KMS-11 (cell line): ENCODE measurements at regions not wholly inside any gene's neighbourhood (a gene's known extent, or its start where the extent isn't known, plus 50 kb on each side); places are given as distances from the start of the nearest gene placed in this dataset.
"Not testable (repeated sequence)": the region's sequence is repeated elsewhere in the genome, so short reads cannot be mapped to it uniquely, and the experiment has no call there.

Source experiments
- H2AFZ ChIP-seq: fragments of 200-600 bp; sonication (generic); 2 replicates; pipeline ENCODE4 v1.6.1; 2016; ENCODE audit warnings: antibody characterized with exemption, mixed run types, low read depth
- H3K27ac ChIP-seq: fragments of 200-600 bp; sonication (generic); 2 replicates; pipeline ENCODE4 v1.6.1; 2016; ENCODE audit warnings: mild to moderate bottlenecking, mixed run types
- H3K27me3 ChIP-seq: fragments of 200-600 bp; sonication (generic); 2 replicates; pipeline ENCODE4 v1.6.1; 2017; ENCODE audit warnings: mild to moderate bottlenecking, low read depth, mixed run types, moderate library complexity; ENCODE audit not compliant: insufficient read depth
- H3K36me3 ChIP-seq: fragments of 200-600 bp; sonication (generic); 2 replicates; pipeline ENCODE4 v1.6.1; 2017; ENCODE audit warnings: mild to moderate bottlenecking, mixed run types; ENCODE audit not compliant: insufficient read depth
- H3K4me1 ChIP-seq: fragments of 200-600 bp; sonication (generic); 2 replicates; pipeline ENCODE4 v1.6.1; 2016; ENCODE audit warnings: mild to moderate bottlenecking, low read depth, mixed run types; ENCODE audit not compliant: poor library complexity, severe bottlenecking
- H3K4me2 ChIP-seq: fragments of 200-600 bp; sonication (generic); 2 replicates; pipeline ENCODE4 v1.7.0; 2016; ENCODE audit warnings: mild to moderate bottlenecking, mixed run types
- H3K4me3 ChIP-seq: fragments of 200-600 bp; sonication (generic); IDR thresholded peaks from 2 replicates; pipeline ENCODE4 v1.6.1; 2017; ENCODE audit warnings: low read depth, low read length, mixed read lengths; ENCODE audit not compliant: insufficient read depth
- H3K79me2 ChIP-seq: fragments of 200-600 bp; sonication (generic); 2 replicates; pipeline ENCODE4 v1.6.1; 2016; ENCODE audit warnings: low read depth, mixed run types; ENCODE audit not compliant: insufficient read depth
- H3K9ac ChIP-seq: fragments of 200-600 bp; sonication (generic); 2 replicates; pipeline ENCODE4 v1.6.1; 2016; ENCODE audit warnings: mild to moderate bottlenecking, mixed run types
- H4K20me1 ChIP-seq: fragments of 200-600 bp; sonication (generic); 2 replicates; pipeline ENCODE4 v1.6.1; 2016; ENCODE audit warnings: mild to moderate bottlenecking, mixed run types; ENCODE audit not compliant: insufficient read depth
- TF ChIP-seq, protein P1 (sequence below): fragments of 200-600 bp; sonication (generic); conservative IDR thresholded peaks from 2 replicates; pipeline ENCODE4 v1.6.1; 2017; ENCODE audit warnings: low read depth, mild to moderate bottlenecking, antibody characterized with exemption, low read length, moderate library complexity, mixed read lengths

DNA sequence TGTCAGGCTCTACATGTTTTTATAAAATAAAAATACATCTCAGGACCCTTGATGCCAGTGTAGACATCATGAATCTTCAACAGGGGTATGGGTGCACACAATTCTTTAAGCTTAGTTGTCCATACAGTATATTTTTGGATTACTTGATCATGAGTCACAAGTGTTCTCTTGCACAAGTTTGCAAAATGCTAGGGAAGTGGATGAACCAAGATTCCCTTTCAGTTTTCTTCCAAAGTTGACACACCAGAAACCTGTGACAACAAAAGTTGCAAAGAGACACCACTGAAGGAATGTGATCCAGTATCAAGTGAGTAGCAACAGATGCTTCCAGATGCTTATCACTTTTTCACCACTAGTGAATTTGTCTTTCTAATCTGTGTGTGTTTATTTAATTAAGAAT lies 1021.2 kb downstream of the PCDH7 start:
- Histone ChIP-seq H3K4me2 (no peak overlapping the region), H3K27ac (no peak overlapping the region), H3K36me3 (no peaks in the 10 kb centered on the region), H4K20me1 (no peaks in the 10 kb centered on the region), H3K79me2 (no peaks in the 10 kb centered on the region), H2AFZ (no peak overlapping the region), H3K4me3 (no peak overlapping the region), H3K27me3 (no peaks in the 10 kb centered on the region), H3K4me1 (no peaks in the 10 kb centered on the region), H3K9ac (no peak overlapping the region)
- TF ChIP-seq, protein P1, sequence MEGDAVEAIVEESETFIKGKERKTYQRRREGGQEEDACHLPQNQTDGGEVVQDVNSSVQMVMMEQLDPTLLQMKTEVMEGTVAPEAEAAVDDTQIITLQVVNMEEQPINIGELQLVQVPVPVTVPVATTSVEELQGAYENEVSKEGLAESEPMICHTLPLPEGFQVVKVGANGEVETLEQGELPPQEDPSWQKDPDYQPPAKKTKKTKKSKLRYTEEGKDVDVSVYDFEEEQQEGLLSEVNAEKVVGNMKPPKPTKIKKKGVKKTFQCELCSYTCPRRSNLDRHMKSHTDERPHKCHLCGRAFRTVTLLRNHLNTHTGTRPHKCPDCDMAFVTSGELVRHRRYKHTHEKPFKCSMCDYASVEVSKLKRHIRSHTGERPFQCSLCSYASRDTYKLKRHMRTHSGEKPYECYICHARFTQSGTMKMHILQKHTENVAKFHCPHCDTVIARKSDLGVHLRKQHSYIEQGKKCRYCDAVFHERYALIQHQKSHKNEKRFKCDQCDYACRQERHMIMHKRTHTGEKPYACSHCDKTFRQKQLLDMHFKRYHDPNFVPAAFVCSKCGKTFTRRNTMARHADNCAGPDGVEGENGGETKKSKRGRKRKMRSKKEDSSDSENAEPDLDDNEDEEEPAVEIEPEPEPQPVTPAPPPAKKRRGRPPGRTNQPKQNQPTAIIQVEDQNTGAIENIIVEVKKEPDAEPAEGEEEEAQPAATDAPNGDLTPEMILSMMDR: no peak

DNA sequence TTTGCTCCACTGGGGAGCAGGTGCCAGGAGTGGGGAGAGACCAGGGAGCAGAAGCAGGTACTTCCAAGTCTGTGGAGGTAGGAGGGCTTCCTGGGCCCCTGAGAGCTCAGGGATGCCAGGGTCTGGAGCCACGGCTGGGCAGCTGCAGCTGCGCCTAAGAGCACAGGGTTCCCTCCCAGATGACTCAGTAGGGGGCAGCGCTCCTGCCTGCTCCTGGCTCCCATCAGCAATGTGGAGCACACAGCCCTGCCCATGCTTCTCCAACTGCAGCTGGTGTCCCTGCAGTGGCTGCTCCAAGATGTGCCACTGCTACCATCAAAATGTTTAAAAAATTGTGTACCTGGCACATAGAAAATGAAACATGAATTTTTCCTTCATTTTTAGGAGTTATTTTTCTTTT lies 1028.2 kb downstream of the PCDH7 start:
- TF ChIP-seq, protein P1: no peak
- Histone ChIP-seq H3K4me1 (no peaks in the 10 kb centered on the region), H3K36me3 (no peaks in the 10 kb centered on the region), H3K79me2 (no peaks in the 10 kb centered on the region), H2AFZ (no peak overlapping the region), H4K20me1 (no peaks in the 10 kb centered on the region), H3K27ac (no peak overlapping the region), H3K4me2 (no peak overlapping the region), H3K4me3 (no peak overlapping the region), H3K9ac (no peak overlapping the region), H3K27me3 (no peaks in the 10 kb centered on the region)

DNA sequence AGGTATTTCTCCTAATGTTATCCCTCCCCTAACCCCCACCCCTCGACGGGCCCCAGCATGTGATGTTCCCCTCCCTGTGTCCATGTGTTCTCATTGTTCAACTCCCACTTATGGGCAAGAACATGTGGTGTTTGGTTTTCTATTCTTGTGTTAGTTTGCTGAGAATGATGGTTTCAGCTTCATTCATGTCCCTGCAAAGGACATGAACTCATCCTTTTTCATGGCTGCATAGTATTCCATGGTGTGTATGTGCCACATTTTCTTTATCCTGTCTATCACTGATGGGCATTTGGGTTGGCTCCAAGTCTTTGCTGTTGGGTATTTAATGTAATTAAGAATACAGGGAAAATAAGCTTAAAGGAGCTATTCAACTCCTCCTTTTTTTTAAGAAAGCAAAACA lies 1030.4 kb downstream of the PCDH7 start:
- H3K79me2 ChIP-seq, H4K20me1 ChIP-seq: not testable (repeated sequence)

DNA sequence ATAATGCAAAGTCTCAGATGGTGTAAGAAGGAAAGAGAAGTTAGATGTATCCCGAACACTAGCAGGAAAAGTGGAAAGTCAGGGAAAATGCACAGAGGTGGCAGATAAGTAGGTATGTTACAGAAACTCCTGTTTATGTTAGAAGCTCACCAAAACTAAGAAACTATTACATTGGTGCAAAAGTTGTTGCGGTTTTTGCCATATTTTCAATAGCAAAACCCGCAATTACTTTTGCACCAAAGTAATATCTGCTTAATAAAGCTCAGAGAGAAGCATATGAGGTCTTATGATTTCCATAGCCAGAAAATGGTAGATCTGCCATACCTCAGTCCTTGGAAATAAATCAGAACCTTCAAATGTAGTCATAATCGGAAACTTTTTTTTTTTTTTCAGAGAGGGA lies 1035.6 kb downstream of the PCDH7 start:
- H3K4me3 ChIP-seq: no peak overlapping the region
- H3K36me3 ChIP-seq: no peaks in the 10 kb centered on the region
- no peak overlapping the region for H3K9ac ChIP-seq
- H3K79me2 ChIP-seq: no peaks in the 10 kb centered on the region
- no peak overlapping the region for H2AFZ ChIP-seq
- H3K4me2 ChIP-seq: no peak overlapping the region
- no peaks in the 10 kb centered on the region for H3K27me3 ChIP-seq
- H3K4me1 ChIP-seq: no peaks in the 10 kb centered on the region
- H4K20me1 ChIP-seq: no peaks in the 10 kb centered on the region
- TF ChIP-seq, protein P1: no peak
- no peak overlapping the region for H3K27ac ChIP-seq

More for the DNA sequence above, 1030.4 kb downstream of the PCDH7 start:
- not testable (repeated sequence) for H3K9ac ChIP-seq, H3K4me3 ChIP-seq, H3K4me1 ChIP-seq, H3K36me3 ChIP-seq, H2AFZ ChIP-seq, H3K4me2 ChIP-seq, H3K27ac ChIP-seq, H3K27me3 ChIP-seq

DNA sequence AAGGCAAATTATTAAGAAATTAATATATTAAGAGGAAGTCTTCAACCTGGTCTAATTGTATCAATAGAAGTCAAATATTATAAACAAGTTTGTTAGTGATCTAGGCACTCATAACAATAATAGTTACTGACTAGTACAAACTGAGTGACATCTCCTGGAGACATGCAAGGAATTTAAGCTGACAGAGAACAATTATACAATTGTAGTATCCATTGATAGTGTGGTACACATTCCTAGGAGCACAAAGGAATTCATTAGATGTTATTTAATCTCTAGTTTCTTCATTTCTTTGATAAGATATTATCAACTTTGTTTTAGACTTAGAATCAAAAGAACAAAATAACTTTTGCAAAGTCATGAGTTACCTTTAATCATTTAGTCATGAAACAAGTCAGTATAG lies 1048.6 kb downstream of the PCDH7 start:
- no peaks in the 10 kb centered on the region for H3K4me1 ChIP-seq
- no peaks in the 10 kb centered on the region for H3K27me3 ChIP-seq
- TF ChIP-seq, protein P1: no peak
- H4K20me1 ChIP-seq: no peaks in the 10 kb centered on the region
- H3K4me2 ChIP-seq: no peak overlapping the region
- H3K27ac ChIP-seq: no peak overlapping the region
- H3K79me2 ChIP-seq: no peaks in the 10 kb centered on the region
- H3K36me3 ChIP-seq: no peaks in the 10 kb centered on the region
- H2AFZ ChIP-seq: no peak overlapping the region
- H3K4me3 ChIP-seq: no peak overlapping the region
- H3K9ac ChIP-seq: no peak overlapping the region
